Chondrocyte (in vitro differentiated cells): ENCODE measurements at regions not wholly inside any gene's neighbourhood (a gene's known extent, or its start where the extent isn't known, plus 50 kb on each side); places are given as distances from the start of the nearest gene placed in this dataset.
A peak's percentile ranks its signal among the peaks of the same experiment; 100 is the strongest.

Experiments used
- DNase-seq: peaks from one replicate; pipeline ENCODE4 v3.0.0; 2021; ENCODE audit warnings: mixed read lengths, low spot score
- H3K27ac Mint-ChIP-seq: one replicate; pipeline ENCODE4 v1.8.0; 2021; ENCODE audit warnings: mild to moderate bottlenecking, moderate library complexity, mixed read lengths; ENCODE audit not compliant: unreplicated experiment
- H3K27me3 Mint-ChIP-seq: 2 replicates; pipeline ENCODE4 v1.8.0; 2021; ENCODE audit warnings: low read depth, mixed read lengths
- H3K36me3 Mint-ChIP-seq: 2 replicates; pipeline ENCODE4 v1.8.0; 2021; ENCODE audit warnings: low read depth, mixed read lengths
- H3K4me1 Mint-ChIP-seq: 2 replicates; pipeline ENCODE4 v1.8.0; 2021; ENCODE audit warnings: low read depth, mild to moderate bottlenecking, mixed read lengths
- H3K4me3 Mint-ChIP-seq: one replicate; pipeline ENCODE4 v1.8.0; 2021; ENCODE audit warnings: mild to moderate bottlenecking, moderate library complexity, mixed read lengths; ENCODE audit not compliant: unreplicated experiment
- H3K9me3 Mint-ChIP-seq: 2 replicates; pipeline ENCODE4 v1.8.0; 2021; ENCODE audit warnings: low read depth, mixed read lengths
- TF ChIP-seq, protein P1 (sequence below): fragments of 200-600 bp; sonication (generic); IDR thresholded peaks from 2 replicates; pipeline ENCODE4 v1.5.0; 2021; ENCODE audit warnings: antibody characterized with exemption, mild to moderate bottlenecking, moderate library complexity

- H3K36me3 Mint-ChIP-seq = peaks cover 6% of the 10 kb centered on the region
- H3K27me3 Mint-ChIP-seq = no peaks in the 10 kb centered on the region
- H3K27ac Mint-ChIP-seq = no peak overlapping the region
- H3K9me3 Mint-ChIP-seq = no peaks in the 10 kb centered on the region
- TF ChIP-seq, protein P1, sequence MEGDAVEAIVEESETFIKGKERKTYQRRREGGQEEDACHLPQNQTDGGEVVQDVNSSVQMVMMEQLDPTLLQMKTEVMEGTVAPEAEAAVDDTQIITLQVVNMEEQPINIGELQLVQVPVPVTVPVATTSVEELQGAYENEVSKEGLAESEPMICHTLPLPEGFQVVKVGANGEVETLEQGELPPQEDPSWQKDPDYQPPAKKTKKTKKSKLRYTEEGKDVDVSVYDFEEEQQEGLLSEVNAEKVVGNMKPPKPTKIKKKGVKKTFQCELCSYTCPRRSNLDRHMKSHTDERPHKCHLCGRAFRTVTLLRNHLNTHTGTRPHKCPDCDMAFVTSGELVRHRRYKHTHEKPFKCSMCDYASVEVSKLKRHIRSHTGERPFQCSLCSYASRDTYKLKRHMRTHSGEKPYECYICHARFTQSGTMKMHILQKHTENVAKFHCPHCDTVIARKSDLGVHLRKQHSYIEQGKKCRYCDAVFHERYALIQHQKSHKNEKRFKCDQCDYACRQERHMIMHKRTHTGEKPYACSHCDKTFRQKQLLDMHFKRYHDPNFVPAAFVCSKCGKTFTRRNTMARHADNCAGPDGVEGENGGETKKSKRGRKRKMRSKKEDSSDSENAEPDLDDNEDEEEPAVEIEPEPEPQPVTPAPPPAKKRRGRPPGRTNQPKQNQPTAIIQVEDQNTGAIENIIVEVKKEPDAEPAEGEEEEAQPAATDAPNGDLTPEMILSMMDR = no peak
- H3K4me3 Mint-ChIP-seq = no peak overlapping the region
- DNase-seq = no peak
- H3K4me1 Mint-ChIP-seq = peaks cover 46% of the 10 kb centered on the region
Observed at GRCh38 chr3:159887168-159887567, 101.5 kb upstream of the IL12A start.

GRCh38 chr3:159887911-159888310 is 100.7 kb upstream of the IL12A start:
- TF ChIP-seq, protein P1 = no peak
- DNase-seq = no peak
- Mint-ChIP-seq H3K36me3 (peaks cover 6% of the 10 kb centered on the region), H3K4me3 (no peak overlapping the region), H3K27ac (no peak overlapping the region), H3K27me3 (no peaks in the 10 kb centered on the region), H3K9me3 (no peaks in the 10 kb centered on the region), H3K4me1 (peaks cover 47% of the 10 kb centered on the region)

DNA sequence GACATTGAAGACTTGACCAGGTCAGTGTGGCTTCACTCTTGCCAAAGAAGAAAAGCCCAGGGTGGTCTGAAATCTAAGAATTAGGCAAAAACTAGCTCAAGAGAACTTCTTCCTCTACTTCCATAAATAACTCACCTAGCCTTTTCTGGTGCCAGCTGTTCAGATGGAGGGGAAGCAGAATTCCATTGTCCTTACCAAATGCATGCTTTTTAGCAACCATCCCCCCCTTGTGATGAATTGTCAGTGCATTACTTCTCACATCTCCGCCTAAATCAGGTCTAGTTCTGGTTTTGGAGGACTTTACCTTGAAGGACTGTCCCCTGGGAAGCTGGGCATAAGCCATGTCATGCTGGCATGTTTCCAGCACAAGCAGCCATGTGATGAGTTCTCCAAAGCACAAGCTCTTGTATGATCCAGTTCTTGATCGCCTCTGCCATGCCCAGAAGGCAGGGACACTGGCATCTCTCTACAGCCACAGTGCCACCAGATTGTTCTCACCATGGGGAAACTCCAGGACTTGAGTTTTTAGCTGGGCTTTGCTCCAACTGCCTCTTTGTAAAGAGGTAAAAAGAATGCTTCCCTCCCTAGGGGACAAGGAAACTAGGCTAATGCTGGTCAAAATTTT is 96.4 kb upstream of the IL12A start:
- Mint-ChIP-seq H3K9me3 (no peaks in the 10 kb centered on the region), H3K27me3 (no peaks in the 10 kb centered on the region), H3K4me1 (peaks cover 36% of the 10 kb centered on the region), H3K36me3 (peaks cover 9% of the 10 kb centered on the region), H3K4me3 (no peak overlapping the region), H3K27ac (peak overlapping the region; percentile 14)
- TF ChIP-seq, protein P1 = no peak
- no peak for DNase-seq

GRCh38 chr3:159892801-159893200 is 95.8 kb upstream of the IL12A start:
- Mint-ChIP-seq H3K36me3 (peaks cover 10% of the 10 kb centered on the region), H3K4me1 (peaks cover 39% of the 10 kb centered on the region), H3K27ac (no peak overlapping the region), H3K4me3 (no peak overlapping the region), H3K27me3 (no peaks in the 10 kb centered on the region), H3K9me3 (no peaks in the 10 kb centered on the region)
- no peak for DNase-seq
- TF ChIP-seq, protein P1 = no peak

DNA sequence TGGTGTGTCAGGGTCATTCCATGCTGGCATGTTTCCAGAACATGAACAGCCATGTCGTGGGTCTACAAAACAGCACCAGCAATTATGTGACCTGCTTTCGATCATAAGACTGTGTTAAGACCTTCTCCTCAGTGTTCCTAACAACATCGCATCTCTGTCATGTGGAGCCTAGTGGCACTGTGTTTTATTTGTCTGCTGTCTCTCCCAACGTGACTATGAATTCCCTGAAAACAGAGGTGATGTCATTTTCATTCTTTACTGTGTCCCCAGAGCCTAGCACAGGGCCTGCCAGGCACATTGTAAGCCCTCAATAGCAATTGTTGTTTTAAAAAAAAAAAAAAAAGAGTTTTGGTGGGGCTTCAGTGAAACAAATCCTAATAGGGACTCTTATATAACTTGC is 94.2 kb upstream of the IL12A start:
- H3K27ac Mint-ChIP-seq = no peak overlapping the region
- TF ChIP-seq, protein P1 = no peak
- H3K27me3 Mint-ChIP-seq = no peaks in the 10 kb centered on the region
- H3K4me3 Mint-ChIP-seq = no peak overlapping the region
- no peaks in the 10 kb centered on the region for H3K9me3 Mint-ChIP-seq
- DNase-seq = no peak
- peaks cover 43% of the 10 kb centered on the region for H3K4me1 Mint-ChIP-seq
- peaks cover 12% of the 10 kb centered on the region for H3K36me3 Mint-ChIP-seq
